ENCODE measurements at regions not wholly inside any gene's neighbourhood (a gene's known extent, or its start where the extent isn't known, plus 50 kb on each side); places are given as distances from the start of the nearest gene placed in this dataset.

GRCh38 chr13:81658598-81659370 lies 1317.9 kb upstream of the SPRY2 start:
- no peak for TF ChIP-seq CTCF (IDR thresholded peaks at IDR 0.05; ENCODE audit: borderline replicate concordance, extremely low read depth, insufficient read depth)
- no peak for DNase-seq
- H3K36me3 ChIP-seq (ENCODE audit: control insufficient read depth in 2 of 3, insufficient read depth in 3 of 3, low read length in 3 of 3), result no peaks in the 10 kb centered on the region
- H3K9ac ChIP-seq (ENCODE audit: low read length in 3 of 3), result no peak overlapping the region
- intact Hi-C loops (cut with DNase I), result no loop called here
- no peak overlapping the region for H3K4me3 ChIP-seq (ENCODE audit: low read length in 3 of 3)
- FAIRE-seq, result no peak
- no peaks in the 10 kb centered on the region for H3K4me1 ChIP-seq (ENCODE audit: control insufficient read depth in 2 of 3, insufficient read depth in 2 of 3, low read depth in 1 of 3, low read length in 3 of 3)
- no peaks in the 10 kb centered on the region for H3K27me3 ChIP-seq (ENCODE audit: control insufficient read depth, insufficient read depth, low read length)
- no peaks in the 10 kb centered on the region for H3K9me3 ChIP-seq (ENCODE audit: control insufficient read depth in 2 of 3, insufficient read depth in 1 of 3, low read length in 3 of 3)
- no peak overlapping the region for H3K27ac ChIP-seq (ENCODE audit: low read depth in 2 of 2, low read length in 2 of 2)

GRCh38 chr13:81639984-81640582 lies 1299.2 kb upstream of the SPRY2 start:
- Histone ChIP-seq H3K27me3 (ENCODE audit: control insufficient read depth, insufficient read depth, low read length) (no peaks in the 10 kb centered on the region), H3K27ac (ENCODE audit: low read depth in 2 of 2, low read length in 2 of 2) (no peak overlapping the region), H3K36me3 (ENCODE audit: control insufficient read depth in 2 of 3, insufficient read depth in 3 of 3, low read length in 3 of 3) (no peaks in the 10 kb centered on the region), H3K9ac (ENCODE audit: low read length in 3 of 3) (no peak overlapping the region), H3K4me1 (ENCODE audit: control insufficient read depth in 2 of 3, insufficient read depth in 2 of 3, low read depth in 1 of 3, low read length in 3 of 3) (peaks cover 0 to 4% (median 0%) of the 10 kb centered on the region in 3 donors), H3K9me3 (ENCODE audit: control insufficient read depth in 2 of 3, insufficient read depth in 1 of 3, low read length in 3 of 3) (no peaks in the 10 kb centered on the region), H3K4me3 (ENCODE audit: low read length in 3 of 3) (no peak overlapping the region)
- intact Hi-C loops (cut with DNase I), result no loop called here
- TF ChIP-seq CTCF (IDR thresholded peaks at IDR 0.05; ENCODE audit: borderline replicate concordance, extremely low read depth, insufficient read depth), result peak; percentile 49
- FAIRE-seq (no peak), DNase-seq (peak in 1 of 5 donors; percentile 3)

- DNase-seq (no peak), FAIRE-seq (no peak)
- Histone ChIP-seq H3K27me3 (ENCODE audit: control insufficient read depth, insufficient read depth, low read length) (no peaks in the 10 kb centered on the region), H3K36me3 (ENCODE audit: control insufficient read depth in 2 of 3, insufficient read depth in 3 of 3, low read length in 3 of 3) (no peaks in the 10 kb centered on the region), H3K9ac (ENCODE audit: low read length in 3 of 3) (no peak overlapping the region), H3K4me3 (ENCODE audit: low read length in 3 of 3) (no peak overlapping the region), H3K4me1 (ENCODE audit: control insufficient read depth in 2 of 3, insufficient read depth in 2 of 3, low read depth in 1 of 3, low read length in 3 of 3) (peaks cover 0 to 4% (median 0%) of the 10 kb centered on the region in 3 donors), H3K27ac (ENCODE audit: low read depth in 2 of 2, low read length in 2 of 2) (no peak overlapping the region), H3K9me3 (ENCODE audit: control insufficient read depth in 2 of 3, insufficient read depth in 1 of 3, low read length in 3 of 3) (no peaks in the 10 kb centered on the region)
- intact Hi-C loops (cut with DNase I), result no loop called here
- no peak for TF ChIP-seq CTCF (IDR thresholded peaks at IDR 0.05; ENCODE audit: borderline replicate concordance, extremely low read depth, insufficient read depth)
Observed at GRCh38 chr13:81637457-81637856, 1296.5 kb upstream of the SPRY2 start.
